ENCODE measurements at regions not wholly inside any gene's neighbourhood (a gene's known extent, or its start where the extent isn't known, plus 50 kb on each side); places are given as distances from the start of the nearest gene placed in this dataset.

- TF ChIP-seq POLR2A (IDR thresholded peaks at IDR 0.05) (no peak), CTCF (IDR thresholded peaks at IDR 0.05) (no peak)
Observed at GRCh38 chr15:98526094-98526493, 122.2 kb upstream of the IGF1R start.

Measured in gastroesophageal sphincter (tissue), 3 donors.